ENCODE measurements at regions not wholly inside any gene's neighbourhood (a gene's known extent, or its start where the extent isn't known, plus 50 kb on each side); places are given as distances from the start of the nearest gene placed in this dataset.

DNA sequence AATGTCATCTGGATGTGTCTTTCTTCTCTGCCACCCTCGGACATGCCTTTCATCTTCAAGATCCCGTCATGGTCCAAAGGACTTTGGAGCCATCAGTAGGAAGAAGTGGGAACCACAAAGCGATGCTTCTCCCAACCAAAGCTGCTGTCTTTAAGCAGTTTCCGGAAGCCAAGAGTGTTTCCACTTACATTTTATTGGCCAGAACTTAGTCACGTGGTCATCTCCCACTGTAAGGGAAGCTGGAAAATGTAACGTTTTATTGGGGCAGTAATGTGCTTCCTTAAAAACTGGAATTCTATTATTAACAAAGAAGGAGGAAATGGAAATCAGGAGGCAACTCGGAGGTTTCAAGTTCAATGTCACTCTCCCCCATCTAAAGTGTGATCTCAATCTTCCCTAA, 170.8 kb downstream of the ATG4C start:
- TF ChIP-seq, protein P1, sequence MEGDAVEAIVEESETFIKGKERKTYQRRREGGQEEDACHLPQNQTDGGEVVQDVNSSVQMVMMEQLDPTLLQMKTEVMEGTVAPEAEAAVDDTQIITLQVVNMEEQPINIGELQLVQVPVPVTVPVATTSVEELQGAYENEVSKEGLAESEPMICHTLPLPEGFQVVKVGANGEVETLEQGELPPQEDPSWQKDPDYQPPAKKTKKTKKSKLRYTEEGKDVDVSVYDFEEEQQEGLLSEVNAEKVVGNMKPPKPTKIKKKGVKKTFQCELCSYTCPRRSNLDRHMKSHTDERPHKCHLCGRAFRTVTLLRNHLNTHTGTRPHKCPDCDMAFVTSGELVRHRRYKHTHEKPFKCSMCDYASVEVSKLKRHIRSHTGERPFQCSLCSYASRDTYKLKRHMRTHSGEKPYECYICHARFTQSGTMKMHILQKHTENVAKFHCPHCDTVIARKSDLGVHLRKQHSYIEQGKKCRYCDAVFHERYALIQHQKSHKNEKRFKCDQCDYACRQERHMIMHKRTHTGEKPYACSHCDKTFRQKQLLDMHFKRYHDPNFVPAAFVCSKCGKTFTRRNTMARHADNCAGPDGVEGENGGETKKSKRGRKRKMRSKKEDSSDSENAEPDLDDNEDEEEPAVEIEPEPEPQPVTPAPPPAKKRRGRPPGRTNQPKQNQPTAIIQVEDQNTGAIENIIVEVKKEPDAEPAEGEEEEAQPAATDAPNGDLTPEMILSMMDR (conservative IDR thresholded peaks at IDR 0.05; ENCODE audit: control insufficient read depth, insufficient read depth, low read depth, low read length), result no peak
- DNase-seq (ENCODE audit: low read depth), result no peak
- H3K4me3 ChIP-seq (ENCODE audit: control insufficient read depth, low read depth, low read length), result no peak overlapping the region

DNA sequence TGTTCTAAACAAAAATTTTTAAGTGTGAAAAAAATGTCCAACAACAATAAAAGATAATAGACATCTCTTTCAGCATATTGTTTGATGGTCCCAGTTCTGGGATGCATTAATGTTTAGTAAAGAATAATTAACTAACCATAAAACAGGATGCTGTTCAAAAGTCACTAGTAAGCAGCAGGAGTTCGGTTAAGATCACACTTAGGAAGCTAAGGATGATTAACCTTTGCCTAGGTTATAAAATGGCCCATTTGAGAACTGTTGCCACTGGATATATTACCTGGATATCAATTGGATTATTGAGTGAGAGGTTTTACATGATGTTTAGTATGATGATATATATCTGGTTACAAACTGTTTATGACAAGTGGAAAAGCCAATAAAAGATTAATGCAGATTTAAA, 171.7 kb downstream of the ATG4C start:
- H3K4me3 ChIP-seq (ENCODE audit: control insufficient read depth, low read depth, low read length), result no peak overlapping the region
- DNase-seq (ENCODE audit: low read depth), result no peak
- TF ChIP-seq, protein P1 (conservative IDR thresholded peaks at IDR 0.05; ENCODE audit: control insufficient read depth, insufficient read depth, low read depth, low read length), result no peak

DNA sequence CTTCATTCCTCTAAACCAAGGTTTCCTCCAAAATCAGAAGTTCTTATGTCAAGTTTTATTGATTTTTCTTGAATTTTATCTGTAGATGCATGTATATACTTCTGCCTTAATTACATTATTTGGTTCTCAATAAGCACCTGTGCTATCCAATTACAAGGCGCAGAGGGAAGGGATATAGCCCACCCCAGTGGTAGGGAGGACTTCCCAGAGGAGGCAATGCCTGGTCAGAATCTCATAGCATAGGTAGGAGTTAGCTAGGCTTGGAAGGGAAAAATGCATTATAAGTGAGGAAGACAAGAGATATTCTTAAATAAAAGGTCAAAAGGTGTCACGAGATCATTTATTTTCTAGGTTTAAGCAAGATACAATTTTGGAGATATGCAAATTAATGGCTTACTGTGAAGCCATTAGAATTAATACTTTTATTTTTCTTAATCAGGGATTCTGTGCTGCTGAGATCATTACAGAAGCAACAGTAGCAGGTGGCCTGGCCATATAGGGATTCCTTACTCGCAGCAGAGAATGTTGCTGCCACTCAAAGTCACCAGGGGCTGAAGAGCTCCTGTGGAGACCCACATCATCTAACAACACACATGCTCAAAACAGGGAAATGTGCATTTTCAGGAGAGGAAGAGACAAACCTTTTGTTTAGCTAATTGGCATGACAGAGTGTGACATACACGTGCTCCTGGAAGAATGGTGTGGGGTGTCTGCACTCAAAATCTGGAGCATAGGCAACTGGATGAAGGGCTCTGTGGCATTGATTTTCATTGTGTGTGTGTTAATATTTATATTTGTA, 178.3 kb downstream of the ATG4C start:
- no peak overlapping the region for H3K4me3 ChIP-seq (ENCODE audit: control insufficient read depth, low read depth, low read length)
- no peak for DNase-seq (ENCODE audit: low read depth)
- TF ChIP-seq, protein P1 (conservative IDR thresholded peaks at IDR 0.05; ENCODE audit: control insufficient read depth, insufficient read depth, low read depth, low read length), result no peak

DNA sequence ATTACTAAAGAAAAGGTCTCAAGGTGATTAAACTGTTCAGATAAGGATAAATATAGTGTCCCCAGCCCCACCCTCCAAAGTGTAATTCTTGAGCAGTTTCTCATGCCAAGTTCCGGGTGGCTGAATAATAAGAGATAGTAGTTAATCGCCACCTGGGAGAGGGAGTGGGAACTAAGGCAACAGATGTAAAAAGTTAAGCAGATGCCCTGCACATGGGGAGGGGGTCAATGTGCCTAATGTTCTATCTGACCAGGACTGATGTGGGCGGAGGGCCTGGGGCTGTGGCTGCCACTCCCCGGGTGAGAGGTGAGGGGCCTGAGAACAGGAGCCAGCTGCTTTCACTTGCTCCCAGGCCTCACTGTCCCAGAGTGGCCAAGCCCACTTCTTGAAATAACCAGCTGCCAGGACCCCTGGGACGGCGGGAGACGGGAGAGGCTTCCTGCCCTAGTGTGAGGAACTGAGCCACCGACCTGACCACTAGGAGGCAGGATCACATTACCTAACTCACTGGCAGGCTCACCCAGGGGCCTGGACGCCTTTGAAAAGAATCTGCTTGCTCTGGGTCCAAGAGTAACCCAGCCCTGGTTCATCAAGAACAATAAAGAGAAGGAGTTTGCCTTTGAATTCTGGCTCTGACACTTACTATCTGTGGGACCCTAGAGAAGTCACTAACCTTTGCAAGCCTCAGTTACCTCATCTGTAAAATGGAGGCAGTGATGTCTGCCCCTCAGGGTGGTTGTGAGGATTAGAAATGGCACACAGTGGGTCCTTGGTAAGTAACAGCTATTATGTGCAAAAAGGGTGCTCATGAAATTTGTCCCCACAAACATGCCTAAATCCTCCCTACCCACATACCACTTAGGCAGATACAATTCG, 179.2 kb downstream of the ATG4C start:
- H3K4me3 ChIP-seq (ENCODE audit: control insufficient read depth, low read depth, low read length), result no peak overlapping the region
- DNase-seq (ENCODE audit: low read depth), result peak; percentile 53
- TF ChIP-seq, protein P1 (conservative IDR thresholded peaks at IDR 0.05; ENCODE audit: control insufficient read depth, insufficient read depth, low read depth, low read length), result peak; percentile 65

DNA sequence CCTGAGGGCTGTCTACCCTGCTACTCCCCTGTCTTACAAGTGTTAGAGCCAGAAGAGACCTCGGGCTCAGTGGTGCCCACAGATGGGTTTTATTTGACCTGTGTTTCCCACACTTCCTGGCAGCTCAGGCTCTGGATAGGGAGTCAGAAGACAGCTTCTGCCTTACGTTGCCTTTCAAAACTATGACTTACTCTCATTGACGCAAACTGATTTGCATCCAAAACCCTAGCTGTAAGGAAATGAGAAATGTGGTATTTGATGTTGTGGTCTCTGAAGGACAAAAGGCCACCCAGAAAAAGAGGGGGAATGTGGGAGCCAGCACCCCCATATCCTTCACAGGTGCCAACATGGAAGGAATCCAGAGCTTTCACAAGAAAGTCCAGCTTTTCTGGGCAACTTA, 180.2 kb downstream of the ATG4C start:
- no peak overlapping the region for H3K4me3 ChIP-seq (ENCODE audit: control insufficient read depth, low read depth, low read length)
- TF ChIP-seq, protein P1 (conservative IDR thresholded peaks at IDR 0.05; ENCODE audit: control insufficient read depth, insufficient read depth, low read depth, low read length), result no peak
- no peak for DNase-seq (ENCODE audit: low read depth)

DNA sequence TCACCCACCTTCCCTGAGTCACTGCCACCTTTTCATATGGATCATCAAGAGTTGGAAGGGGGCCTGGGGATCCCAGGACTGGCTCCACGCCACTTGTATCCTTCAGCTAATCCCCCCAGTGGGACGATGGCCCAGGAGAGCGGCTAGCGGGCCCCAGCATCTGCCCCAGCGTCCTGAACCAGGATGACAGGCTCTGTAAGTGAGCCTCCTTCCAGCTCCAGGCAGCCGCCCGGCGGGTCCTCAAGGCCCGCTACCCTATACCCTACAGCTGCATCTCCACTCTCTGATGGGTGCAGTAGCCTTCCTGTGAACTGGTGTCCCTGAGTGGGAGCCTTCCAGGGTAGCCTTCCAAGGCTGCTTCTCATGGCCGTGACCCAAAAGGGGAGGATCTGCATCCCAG, 183.1 kb downstream of the ATG4C start:
- DNase-seq (ENCODE audit: low read depth), result no peak
- TF ChIP-seq, protein P1 (conservative IDR thresholded peaks at IDR 0.05; ENCODE audit: control insufficient read depth, insufficient read depth, low read depth, low read length), result no peak
- no peak overlapping the region for H3K4me3 ChIP-seq (ENCODE audit: control insufficient read depth, low read depth, low read length)

Data from fibroblast of mammary gland (primary cell).